ENCODE measurements at regions not wholly inside any gene's neighbourhood (a gene's known extent, or its start where the extent isn't known, plus 50 kb on each side); places are given as distances from the start of the nearest gene placed in this dataset.

GRCh38 chr11:69986440-69986787 is 91.7 kb upstream of the ANO1 start:
- DNase-seq (ENCODE audit: low spot score), result no peak

GRCh38 chr11:69986830-69987229 is 91.3 kb upstream of the ANO1 start:
- no peak for DNase-seq (ENCODE audit: low spot score)

- no peak for DNase-seq (ENCODE audit: low spot score)
Observed at GRCh38 chr11:69992026-69992425, 86.1 kb upstream of the ANO1 start.

DNA sequence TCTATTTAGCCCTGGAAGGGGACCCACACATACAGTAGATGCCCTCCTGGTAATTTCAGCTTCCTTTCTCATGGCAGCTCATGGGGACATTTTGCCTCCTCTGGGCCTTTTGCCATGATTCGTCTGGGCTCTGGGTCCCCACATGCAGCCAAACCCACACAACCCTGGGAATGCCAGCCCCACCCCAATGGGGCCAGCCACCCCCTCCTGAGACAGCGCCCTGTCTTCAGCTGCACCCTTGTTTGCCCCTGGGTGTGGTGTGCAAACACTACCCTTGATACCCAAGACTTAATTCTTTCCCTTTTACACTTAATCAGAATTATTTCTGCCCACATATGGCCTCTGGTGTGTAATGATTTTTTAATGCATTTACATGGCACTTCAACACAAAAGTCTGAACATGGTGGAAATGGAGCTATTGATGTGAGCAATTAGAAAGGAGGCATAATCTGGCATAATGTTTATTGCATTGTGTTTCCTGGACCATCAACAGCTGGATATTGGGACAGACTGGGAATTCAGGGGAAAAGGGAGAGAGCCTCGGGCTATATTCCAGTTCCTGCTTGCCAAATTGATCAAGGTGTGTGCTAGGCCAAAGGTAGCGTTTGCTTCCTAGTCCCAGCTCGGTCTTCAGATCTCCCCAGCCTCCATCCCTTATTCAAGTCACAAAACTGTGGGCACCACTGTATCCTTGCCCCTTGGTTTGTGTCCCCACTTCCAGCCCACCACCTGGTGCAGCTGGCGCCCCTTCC is 85.0 kb upstream of the ANO1 start:
- DNase-seq (ENCODE audit: low spot score), result no peak

- DNase-seq (ENCODE audit: low spot score), result no peak
Observed at GRCh38 chr11:69994810-69995209, 83.3 kb upstream of the ANO1 start.

DNA sequence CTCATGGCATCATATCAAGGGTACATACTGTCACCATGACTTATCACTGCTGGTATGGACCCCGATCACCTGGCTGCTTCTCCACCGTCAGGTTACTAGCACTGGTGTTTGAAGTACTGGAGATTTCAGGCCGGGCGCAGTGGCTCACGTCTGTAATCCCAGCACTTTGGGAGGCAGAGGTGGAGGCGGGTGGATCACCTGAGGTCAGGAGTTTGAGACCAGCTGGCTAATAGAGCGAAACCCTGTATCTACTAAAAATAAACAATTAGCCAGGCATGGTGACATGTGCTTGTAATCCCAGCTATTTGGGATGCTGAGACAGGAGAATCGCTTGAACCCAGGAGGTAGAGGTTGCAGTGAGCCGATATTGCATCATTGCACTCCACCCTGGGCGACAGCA is 82.4 kb upstream of the ANO1 start:
- no peak for DNase-seq (ENCODE audit: low spot score)

GRCh38 chr11:69996451-69996850 is 81.7 kb upstream of the ANO1 start:
- DNase-seq (ENCODE audit: low spot score), result no peak

GRCh38 chr11:69997352-69997751 is 80.8 kb upstream of the ANO1 start:
- DNase-seq (ENCODE audit: low spot score), result no peak

- DNase-seq (ENCODE audit: low spot score), result no peak
Observed at GRCh38 chr11:69999721-70000120, 78.4 kb upstream of the ANO1 start.

- no peak for DNase-seq (ENCODE audit: low spot score)
Observed at GRCh38 chr11:70000228-70000627, 77.9 kb upstream of the ANO1 start.

- no peak for DNase-seq (ENCODE audit: low spot score)
Observed at GRCh38 chr11:70001246-70001645, 76.9 kb upstream of the ANO1 start.

DNA sequence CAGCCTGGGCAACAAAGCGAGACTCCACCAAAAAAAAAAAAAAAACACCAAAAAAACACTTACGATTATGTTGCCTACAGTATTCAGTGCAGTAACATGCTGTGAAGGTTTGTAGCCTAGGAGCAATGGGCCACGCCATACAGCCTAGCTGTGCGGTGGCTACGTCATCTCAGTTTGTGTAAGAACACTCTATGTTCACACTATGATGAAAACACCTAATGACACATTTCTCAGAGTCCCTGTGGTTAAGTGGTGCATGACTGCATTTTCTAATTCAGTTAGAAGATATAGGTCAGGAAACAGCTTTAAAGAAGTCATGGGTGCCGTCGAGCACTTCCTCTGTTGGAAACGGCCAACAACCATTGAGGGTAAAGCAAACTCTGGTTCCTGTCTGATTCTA is 75.7 kb upstream of the ANO1 start:
- DNase-seq (ENCODE audit: low spot score), result no peak

DNA sequence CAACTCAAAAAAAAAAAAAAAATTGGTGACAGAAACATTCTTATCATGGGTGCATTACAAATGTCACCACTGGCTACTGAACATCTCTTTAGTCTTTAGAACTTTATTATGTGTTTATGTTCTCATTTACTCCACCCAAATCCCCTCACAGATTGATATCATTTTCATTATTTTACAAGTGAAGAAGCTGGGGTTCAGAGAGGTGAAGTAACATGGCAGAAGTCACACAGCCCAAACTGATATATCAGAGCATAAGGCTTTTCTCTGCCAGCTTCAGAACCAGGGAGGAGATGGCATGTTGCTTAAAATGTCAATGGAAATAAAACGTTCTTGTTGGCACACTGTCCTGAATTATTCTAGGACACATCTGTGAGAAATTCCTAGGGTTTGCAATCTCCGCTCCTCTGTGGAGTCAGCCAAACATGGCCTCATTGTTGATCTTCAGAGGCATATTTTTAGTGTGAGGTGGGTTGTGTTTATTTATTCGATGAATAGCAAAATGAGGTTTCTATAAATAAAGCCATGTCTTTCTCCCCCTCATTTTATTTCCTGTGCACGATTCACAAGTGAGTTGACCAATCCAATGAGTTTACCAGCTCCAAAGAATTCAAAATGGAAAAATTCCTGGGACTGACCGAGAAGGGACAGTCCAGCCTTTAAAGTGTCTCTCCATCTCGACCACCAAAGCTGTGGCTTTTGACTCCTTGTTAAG is 72.9 kb upstream of the ANO1 start:
- DNase-seq (ENCODE audit: low spot score), result no peak

DNA sequence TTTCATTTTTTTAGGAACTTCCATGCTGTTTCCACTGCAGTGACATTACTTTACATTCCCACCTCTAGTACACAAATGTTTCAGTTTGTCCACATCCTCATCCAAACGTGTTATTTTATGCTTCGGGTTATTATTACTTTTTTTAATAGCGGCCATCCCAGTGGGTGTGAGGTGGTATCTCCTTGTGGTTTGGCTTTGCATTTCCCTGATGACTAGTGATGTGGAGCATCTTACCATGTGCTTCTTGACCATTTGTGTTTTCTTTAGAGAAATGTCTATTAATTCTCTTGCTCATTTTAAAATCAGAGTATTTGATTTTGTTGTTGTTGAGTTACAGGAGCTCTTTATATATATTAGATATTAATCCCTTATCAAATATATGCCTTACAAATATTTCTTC is 70.3 kb upstream of the ANO1 start:
- no peak for DNase-seq (ENCODE audit: low spot score)

DNA sequence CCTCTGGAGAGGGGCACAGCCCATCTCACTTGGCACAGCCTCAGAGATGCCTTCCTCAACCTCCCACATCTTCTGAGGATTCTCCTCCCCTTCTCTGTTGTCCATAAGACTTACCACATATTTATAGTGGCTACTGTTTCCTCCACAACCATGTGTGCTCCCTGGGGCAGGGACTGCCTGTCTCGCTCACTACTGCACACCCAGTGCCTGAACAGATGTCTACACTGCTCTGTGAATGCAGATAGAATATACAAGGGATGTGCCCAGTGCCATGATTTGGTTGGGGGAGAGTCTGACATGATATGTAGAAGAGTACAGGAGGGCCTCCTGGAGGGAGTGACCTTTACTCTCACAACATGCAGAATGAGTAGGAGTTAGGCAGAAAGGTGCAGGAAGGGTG is 67.3 kb upstream of the ANO1 start:
- DNase-seq (ENCODE audit: low spot score), result no peak

GRCh38 chr11:70012134-70012733 is 65.9 kb upstream of the ANO1 start:
- no peak for DNase-seq (ENCODE audit: low spot score)

GRCh38 chr11:70014291-70014690 is 63.8 kb upstream of the ANO1 start:
- DNase-seq (ENCODE audit: low spot score), result no peak

GRCh38 chr11:70016666-70017367 is 61.3 kb upstream of the ANO1 start:
- DNase-seq (ENCODE audit: low spot score), result no peak

- DNase-seq (ENCODE audit: low spot score), result peak; percentile 57
Observed at GRCh38 chr11:70018816-70019215, 59.3 kb upstream of the ANO1 start.

DNA sequence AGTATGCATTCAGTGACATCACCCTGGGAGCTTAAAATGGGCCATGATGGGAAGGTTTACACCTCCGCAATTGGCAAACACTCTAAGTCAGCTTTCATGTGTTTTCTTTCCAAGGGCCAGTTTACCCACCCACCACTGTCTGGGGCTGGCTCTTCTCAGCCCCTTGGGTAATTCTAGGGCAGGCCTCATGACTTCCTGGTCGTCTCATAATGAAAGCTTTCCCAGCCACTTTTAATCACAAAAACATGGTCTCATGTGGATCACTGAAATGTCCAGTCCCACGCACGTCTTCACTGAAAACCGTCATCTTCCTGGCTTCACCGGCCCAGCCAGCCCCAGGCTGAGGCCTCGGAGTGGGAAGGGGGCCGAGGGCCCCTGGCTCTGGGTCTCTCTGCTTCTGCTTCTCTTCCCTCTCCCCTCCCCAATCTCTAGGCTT is 58.5 kb upstream of the ANO1 start:
- peak; percentile 74 for DNase-seq (ENCODE audit: low spot score)

DNA sequence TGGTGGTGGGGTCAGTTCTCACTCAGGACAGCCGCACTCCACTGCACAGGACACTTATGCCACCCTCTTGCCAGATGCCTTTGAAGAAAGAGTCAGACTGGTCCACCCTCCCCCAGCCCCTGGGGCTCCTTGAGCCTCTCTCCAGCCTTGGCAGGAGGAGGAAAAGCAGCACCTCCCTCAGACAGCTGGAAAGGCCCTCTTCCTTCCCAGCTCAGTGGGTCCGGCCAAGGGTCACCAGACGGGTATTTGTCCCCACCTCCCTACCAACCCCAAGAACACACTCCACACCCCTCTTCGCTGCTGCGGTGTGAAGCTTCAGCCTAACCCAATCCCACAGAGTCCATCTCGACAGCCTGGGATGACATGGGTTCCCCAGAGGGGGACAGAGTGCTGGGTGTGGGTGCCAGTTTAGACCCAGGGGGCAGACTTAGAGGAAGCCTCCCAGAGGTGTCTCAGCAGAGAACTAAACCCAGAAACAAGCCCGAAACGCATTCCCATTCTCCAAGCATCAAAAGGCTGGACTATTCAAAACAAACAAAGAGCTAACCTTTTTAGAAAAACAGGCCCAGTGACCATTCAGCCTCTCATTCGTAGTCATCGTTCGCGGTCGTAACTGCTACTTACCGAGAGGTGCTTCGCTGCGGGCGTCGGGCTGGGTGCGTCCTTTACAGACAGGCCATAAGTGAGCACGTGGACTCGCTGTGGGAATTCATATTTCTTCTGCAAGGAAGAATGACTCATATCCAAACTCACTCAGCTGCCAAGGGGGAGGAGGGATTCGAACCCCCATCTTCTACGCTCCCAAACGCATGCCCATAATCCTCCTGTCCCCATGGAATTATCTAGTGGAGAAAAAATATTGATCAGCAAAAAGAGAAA is 57.5 kb upstream of the ANO1 start:
- peak; percentile 86 for DNase-seq (ENCODE audit: low spot score)
